ENCODE measurements at regions not wholly inside any gene's neighbourhood (a gene's known extent, or its start where the extent isn't known, plus 50 kb on each side); places are given as distances from the start of the nearest gene placed in this dataset.

DNA sequence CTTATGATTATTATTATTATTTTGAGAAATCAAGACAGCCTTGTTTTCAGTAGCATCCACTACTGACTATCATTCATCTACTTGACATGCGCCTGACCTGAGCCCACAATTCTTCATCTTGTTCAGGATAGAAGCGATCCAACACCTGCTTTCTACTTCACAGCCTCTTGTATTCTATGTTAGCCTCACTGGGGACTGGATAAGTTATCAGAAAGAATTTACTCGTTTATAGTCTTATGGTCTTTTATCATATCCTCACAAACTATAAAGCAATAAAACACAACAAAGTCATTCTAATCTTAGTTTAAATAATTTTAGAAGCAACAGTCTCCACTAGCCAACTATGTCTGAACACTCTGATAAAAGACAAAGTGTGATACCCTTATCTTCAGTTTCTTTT is 436.0 kb upstream of the ARGLU1 start:
- H3K4me3 ChIP-seq (ENCODE audit: low read length, poor library complexity, severe bottlenecking), result no peak overlapping the region
- no peaks in the 10 kb centered on the region for H3F3A ChIP-seq (ENCODE audit: low read depth)
- H4K20me1 ChIP-seq (ENCODE audit: insufficient read depth, low read length, poor library complexity, severe bottlenecking), result no peaks in the 10 kb centered on the region
- H3K36me3 ChIP-seq (ENCODE audit: insufficient read depth, low read length), result no peaks in the 10 kb centered on the region
- H3K79me2 ChIP-seq (ENCODE audit: insufficient read depth, low read length), result no peaks in the 10 kb centered on the region
- H3K27me3 ChIP-seq (ENCODE audit: insufficient read depth, low read length, poor library complexity, severe bottlenecking), result no peaks in the 10 kb centered on the region
- no peak overlapping the region for H3K4me2 ChIP-seq (ENCODE audit: low read depth, low read length, poor library complexity, severe bottlenecking)
- H2AFZ ChIP-seq (ENCODE audit: low read length), result no peak overlapping the region
- H3K9me3 ChIP-seq (ENCODE audit: insufficient read depth, low read depth, low read length), result no peaks in the 10 kb centered on the region
- H3K9me2 ChIP-seq (replicated peaks; ENCODE audit: low read depth, low read length), result no peaks in the 10 kb centered on the region
- TF ChIP-seq EZH2phosphoT487 (IDR thresholded peaks at IDR 0.05; ENCODE audit: borderline replicate concordance), result no peak
- TF ChIP-seq, protein P1, sequence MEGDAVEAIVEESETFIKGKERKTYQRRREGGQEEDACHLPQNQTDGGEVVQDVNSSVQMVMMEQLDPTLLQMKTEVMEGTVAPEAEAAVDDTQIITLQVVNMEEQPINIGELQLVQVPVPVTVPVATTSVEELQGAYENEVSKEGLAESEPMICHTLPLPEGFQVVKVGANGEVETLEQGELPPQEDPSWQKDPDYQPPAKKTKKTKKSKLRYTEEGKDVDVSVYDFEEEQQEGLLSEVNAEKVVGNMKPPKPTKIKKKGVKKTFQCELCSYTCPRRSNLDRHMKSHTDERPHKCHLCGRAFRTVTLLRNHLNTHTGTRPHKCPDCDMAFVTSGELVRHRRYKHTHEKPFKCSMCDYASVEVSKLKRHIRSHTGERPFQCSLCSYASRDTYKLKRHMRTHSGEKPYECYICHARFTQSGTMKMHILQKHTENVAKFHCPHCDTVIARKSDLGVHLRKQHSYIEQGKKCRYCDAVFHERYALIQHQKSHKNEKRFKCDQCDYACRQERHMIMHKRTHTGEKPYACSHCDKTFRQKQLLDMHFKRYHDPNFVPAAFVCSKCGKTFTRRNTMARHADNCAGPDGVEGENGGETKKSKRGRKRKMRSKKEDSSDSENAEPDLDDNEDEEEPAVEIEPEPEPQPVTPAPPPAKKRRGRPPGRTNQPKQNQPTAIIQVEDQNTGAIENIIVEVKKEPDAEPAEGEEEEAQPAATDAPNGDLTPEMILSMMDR (conservative IDR thresholded peaks at IDR 0.05; ENCODE audit: low read length), result no peak
- no peaks in the 10 kb centered on the region for H3K4me1 ChIP-seq (ENCODE audit: insufficient read depth, low read length, poor library complexity, severe bottlenecking)
- no peak overlapping the region for H3K9ac ChIP-seq (ENCODE audit: low read depth, low read length, poor library complexity, severe bottlenecking)

DNA sequence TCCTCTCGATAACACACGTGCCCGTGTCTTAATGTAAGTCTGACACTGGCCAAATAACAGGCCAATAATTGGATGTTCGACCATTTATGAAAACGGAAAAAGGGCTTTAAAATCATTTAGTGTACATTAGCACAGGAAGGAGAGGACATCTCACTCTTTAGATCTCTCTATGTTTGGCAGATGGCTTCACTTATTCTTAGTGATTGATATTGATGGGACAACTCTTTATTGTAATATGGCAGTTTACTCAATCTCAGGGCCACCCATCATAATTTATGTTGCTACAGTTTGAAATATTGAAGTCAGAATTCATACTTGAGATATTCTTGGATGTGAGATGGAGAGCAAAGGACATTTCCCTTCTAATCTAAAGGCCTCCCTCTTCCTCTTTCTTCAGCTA is 430.7 kb upstream of the ARGLU1 start:
- H3K4me1 ChIP-seq (ENCODE audit: insufficient read depth, low read length, poor library complexity, severe bottlenecking), result no peaks in the 10 kb centered on the region
- H3K36me3 ChIP-seq (ENCODE audit: insufficient read depth, low read length), result no peaks in the 10 kb centered on the region
- TF ChIP-seq, protein P1 (conservative IDR thresholded peaks at IDR 0.05; ENCODE audit: low read length), result no peak
- TF ChIP-seq EZH2phosphoT487 (IDR thresholded peaks at IDR 0.05; ENCODE audit: borderline replicate concordance), result no peak
- H3F3A ChIP-seq (ENCODE audit: low read depth), result no peaks in the 10 kb centered on the region
- no peaks in the 10 kb centered on the region for H4K20me1 ChIP-seq (ENCODE audit: insufficient read depth, low read length, poor library complexity, severe bottlenecking)
- H3K79me2 ChIP-seq (ENCODE audit: insufficient read depth, low read length), result no peaks in the 10 kb centered on the region
- no peak overlapping the region for H3K4me2 ChIP-seq (ENCODE audit: low read depth, low read length, poor library complexity, severe bottlenecking)
- no peaks in the 10 kb centered on the region for H3K9me3 ChIP-seq (ENCODE audit: insufficient read depth, low read depth, low read length)
- no peak overlapping the region for H3K4me3 ChIP-seq (ENCODE audit: low read length, poor library complexity, severe bottlenecking)
- H3K9ac ChIP-seq (ENCODE audit: low read depth, low read length, poor library complexity, severe bottlenecking), result no peak overlapping the region
- no peak overlapping the region for H2AFZ ChIP-seq (ENCODE audit: low read length)
- H3K9me2 ChIP-seq (replicated peaks; ENCODE audit: low read depth, low read length), result no peaks in the 10 kb centered on the region
- H3K27me3 ChIP-seq (ENCODE audit: insufficient read depth, low read length, poor library complexity, severe bottlenecking), result no peaks in the 10 kb centered on the region

DNA sequence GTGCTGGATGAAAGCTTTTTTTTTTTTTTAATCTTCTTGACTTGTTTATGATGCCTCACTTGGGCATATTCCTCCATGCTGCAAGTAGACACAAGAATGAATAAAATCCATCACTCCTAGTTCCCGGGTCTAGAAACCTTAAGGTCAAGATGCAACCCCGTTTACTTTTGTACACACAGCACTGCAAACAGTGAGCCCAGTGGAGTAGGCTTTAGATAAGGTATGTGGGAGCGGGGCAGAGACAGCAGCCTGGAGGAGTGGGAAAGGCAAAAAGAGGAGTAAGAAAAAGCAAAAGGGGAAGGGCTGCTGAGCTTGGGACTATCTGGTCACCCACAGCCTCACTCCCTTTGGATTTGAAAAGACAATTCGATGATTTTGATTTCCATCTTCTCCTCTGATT is 429.8 kb upstream of the ARGLU1 start:
- Histone ChIP-seq H3K4me1 (ENCODE audit: insufficient read depth, low read length, poor library complexity, severe bottlenecking) (no peaks in the 10 kb centered on the region), H3K9ac (ENCODE audit: low read depth, low read length, poor library complexity, severe bottlenecking) (no peak overlapping the region), H3F3A (ENCODE audit: low read depth) (no peaks in the 10 kb centered on the region), H3K27me3 (ENCODE audit: insufficient read depth, low read length, poor library complexity, severe bottlenecking) (no peaks in the 10 kb centered on the region), H4K20me1 (ENCODE audit: insufficient read depth, low read length, poor library complexity, severe bottlenecking) (no peaks in the 10 kb centered on the region), H3K9me3 (ENCODE audit: insufficient read depth, low read depth, low read length) (no peaks in the 10 kb centered on the region), H3K9me2 (replicated peaks; ENCODE audit: low read depth, low read length) (no peaks in the 10 kb centered on the region), H3K4me2 (ENCODE audit: low read depth, low read length, poor library complexity, severe bottlenecking) (no peak overlapping the region), H3K4me3 (ENCODE audit: low read length, poor library complexity, severe bottlenecking) (no peak overlapping the region), H2AFZ (ENCODE audit: low read length) (no peak overlapping the region), H3K79me2 (ENCODE audit: insufficient read depth, low read length) (no peaks in the 10 kb centered on the region), H3K36me3 (ENCODE audit: insufficient read depth, low read length) (no peaks in the 10 kb centered on the region)
- TF ChIP-seq, protein P1 (conservative IDR thresholded peaks at IDR 0.05; ENCODE audit: low read length), result no peak
- TF ChIP-seq EZH2phosphoT487 (IDR thresholded peaks at IDR 0.05; ENCODE audit: borderline replicate concordance), result no peak
